ENCODE measurements at regions not wholly inside any gene's neighbourhood (a gene's known extent, or its start where the extent isn't known, plus 50 kb on each side); places are given as distances from the start of the nearest gene placed in this dataset.

DNA sequence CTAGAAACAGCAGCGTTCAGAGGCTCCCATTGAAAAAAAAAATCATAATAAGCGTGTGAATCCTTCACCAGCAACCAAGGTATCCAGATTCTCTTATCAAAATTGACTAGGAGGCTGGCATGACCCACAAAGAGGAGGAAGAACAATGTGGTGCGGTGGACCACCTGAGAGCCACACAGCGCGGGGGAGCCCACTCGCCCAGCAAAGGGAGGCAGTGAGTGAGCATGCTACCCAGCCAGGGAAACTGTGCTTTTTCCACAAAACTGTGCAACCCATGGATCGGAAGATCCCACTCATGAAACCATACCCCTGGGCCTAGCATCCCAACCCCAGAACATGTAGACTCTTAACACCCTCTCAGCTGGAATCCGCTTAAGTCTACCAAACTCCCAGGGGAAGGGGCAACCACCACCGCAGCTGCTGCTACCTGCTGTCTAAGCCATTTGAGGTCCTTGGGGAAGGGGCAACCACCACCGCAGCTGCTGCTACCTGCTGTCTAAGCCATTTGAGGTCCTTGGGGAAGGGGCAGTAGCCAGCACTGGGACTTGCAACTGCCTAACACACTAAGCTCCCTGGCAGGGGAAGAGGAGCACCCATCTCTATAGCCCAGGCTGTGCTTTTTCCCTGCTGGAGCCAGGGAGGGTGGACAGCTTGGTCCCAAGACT is 102.8 kb upstream of the CLDN18 start (continued):
- TF ChIP-seq, protein P1, sequence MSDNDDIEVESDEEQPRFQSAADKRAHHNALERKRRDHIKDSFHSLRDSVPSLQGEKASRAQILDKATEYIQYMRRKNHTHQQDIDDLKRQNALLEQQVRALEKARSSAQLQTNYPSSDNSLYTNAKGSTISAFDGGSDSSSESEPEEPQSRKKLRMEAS (IDR thresholded peaks at IDR 0.05), result no peak
- TF ChIP-seq PHF8 (conservative IDR thresholded peaks at IDR 0.05; ENCODE audit: low read depth, low read length), result no peak
- TF ChIP-seq SRF (IDR thresholded peaks at IDR 0.05; ENCODE audit: low read depth, low read length), result no peak

Measured in H1 (cell line).